Stimulated activated CD4-positive, alpha-beta T cell treated with anti-CD3 and anti-CD28 coated beads, Interleukin-2, amount 100 ng/mL, for 24 hours (primary cell): ENCODE measurements at regions not wholly inside any gene's neighbourhood (a gene's known extent, or its start where the extent isn't known, plus 50 kb on each side); places are given as distances from the start of the nearest gene placed in this dataset.
A peak's percentile ranks its signal among the peaks of the same experiment; 100 is the strongest.

ENCODE experiments used
- DNase-seq, 2 donors: peaks; one replicate each; pipeline ENCODE4 v3.0.0-alpha.2; 2020

DNA sequence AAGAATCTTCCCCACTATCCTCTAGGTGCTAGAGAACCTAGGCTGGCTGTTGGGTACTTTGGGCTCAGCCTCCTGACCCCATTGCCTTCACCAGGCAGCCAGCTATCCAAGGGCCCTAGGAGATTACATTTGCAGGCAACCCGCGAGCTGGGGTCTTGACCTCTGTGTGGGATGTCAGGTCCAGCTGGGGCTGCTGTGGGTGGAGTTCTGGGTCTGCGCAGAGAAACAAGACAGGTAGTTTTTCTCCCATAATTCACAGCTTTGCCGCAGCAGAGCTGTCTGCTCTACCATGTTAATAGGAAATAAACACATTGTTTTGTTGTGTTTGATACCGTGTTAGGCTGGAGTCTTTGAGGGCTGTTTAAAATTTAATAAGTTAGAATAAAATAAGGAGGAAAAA is 142.8 kb upstream of the PLET1 start:
- DNase-seq = no peak

GRCh38 chr11:112404112-112404511 is 143.5 kb upstream of the PLET1 start:
- DNase-seq = no peak

- DNase-seq = no peak
These were observed 147.9 kb upstream of the PLET1 start for GRCh38 chr11:112408517-112408916.

GRCh38 chr11:112410325-112410724 is 149.7 kb upstream of the PLET1 start:
- no peak for DNase-seq

DNA sequence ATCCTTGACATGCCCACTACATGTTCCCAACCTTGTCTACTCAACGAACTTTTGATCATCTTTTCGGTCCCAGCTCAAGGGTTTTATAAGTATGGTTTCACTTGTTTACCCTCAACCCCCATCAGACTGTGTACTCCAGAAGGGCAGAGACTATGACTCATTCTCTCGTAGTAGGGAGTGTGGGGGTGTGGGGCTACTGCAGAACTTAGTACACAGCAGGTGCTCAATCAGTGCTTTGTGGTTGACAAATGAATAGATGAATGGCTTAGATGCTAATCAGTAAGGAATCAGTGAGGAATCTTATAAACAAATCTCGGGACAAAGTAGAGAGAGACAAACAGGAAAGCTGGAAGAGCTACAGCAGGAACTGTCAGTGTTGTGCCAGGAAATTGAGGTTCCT is 151.7 kb upstream of the PLET1 start:
- DNase-seq = no peak

DNA sequence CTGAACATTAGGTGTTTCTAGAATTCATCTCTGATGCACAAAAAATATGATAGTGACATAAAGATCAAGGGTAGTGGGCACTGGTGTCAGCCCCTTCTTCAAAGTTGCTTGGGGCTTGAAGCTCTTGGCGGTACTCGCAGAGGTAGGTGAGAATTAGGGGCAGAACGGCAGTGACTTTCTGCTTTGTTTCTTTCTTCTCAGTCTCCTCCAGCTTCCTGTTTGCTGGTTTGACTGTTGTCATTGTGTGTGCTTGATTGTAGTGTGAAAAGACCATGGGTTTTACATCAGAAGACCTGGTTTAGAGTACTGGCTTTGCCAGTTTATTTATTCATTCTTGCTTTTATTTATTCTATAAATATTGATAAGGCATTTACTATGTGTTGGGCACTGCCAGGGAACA is 156.7 kb upstream of the PLET1 start:
- DNase-seq = no peak

- no peak for DNase-seq
These were observed 157.8 kb upstream of the PLET1 start for GRCh38 chr11:112418438-112418837.

- DNase-seq = no peak
These were observed 161.2 kb upstream of the PLET1 start for GRCh38 chr11:112421879-112422278.

DNA sequence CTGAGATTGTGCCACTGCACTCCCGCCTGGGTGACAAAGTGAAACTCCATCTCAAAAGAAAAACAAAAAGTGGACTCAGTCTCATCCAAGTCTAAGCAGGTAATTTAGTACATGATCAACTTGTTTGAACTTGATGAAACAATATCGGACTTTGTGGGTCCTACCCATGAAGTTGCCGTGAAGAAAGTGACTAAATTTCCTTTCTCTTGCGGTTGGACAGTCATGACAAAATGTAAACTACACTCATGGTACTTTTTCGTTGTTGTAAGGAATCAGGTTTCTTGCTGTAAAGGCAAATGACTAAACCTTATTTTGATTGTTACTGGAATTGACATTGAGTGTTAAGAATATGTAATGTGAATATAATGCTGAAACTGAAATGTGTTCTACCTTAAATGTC is 164.5 kb upstream of the PLET1 start:
- no peak for DNase-seq

GRCh38 chr11:112437096-112437495 is 176.4 kb upstream of the PLET1 start:
- no peak for DNase-seq

DNA sequence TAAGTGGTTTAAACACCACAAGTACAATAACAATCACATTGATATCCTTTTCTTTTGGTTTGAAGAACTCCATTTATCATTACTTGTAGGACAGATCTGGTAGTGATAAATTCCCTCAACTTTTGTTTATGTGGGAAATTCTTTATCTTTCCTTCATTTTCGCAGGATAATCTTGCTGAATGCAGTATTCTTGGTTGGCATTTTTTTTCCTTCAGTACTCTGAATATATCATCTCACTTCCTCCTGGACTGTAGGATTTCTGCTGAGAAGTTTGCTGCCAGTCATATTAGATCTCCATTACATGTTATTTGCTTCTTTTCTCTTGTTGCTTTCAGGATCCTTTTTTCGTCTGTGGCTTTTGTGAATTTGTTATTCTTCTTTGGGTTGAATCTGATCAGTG is 179.0 kb upstream of the PLET1 start:
- no peak for DNase-seq

GRCh38 chr11:112440518-112440917 is 179.9 kb upstream of the PLET1 start:
- DNase-seq = no peak

- no peak for DNase-seq
These were observed 187.5 kb upstream of the PLET1 start for GRCh38 chr11:112448168-112448567.

GRCh38 chr11:112448806-112449205 is 188.1 kb upstream of the PLET1 start:
- no peak for DNase-seq

DNA sequence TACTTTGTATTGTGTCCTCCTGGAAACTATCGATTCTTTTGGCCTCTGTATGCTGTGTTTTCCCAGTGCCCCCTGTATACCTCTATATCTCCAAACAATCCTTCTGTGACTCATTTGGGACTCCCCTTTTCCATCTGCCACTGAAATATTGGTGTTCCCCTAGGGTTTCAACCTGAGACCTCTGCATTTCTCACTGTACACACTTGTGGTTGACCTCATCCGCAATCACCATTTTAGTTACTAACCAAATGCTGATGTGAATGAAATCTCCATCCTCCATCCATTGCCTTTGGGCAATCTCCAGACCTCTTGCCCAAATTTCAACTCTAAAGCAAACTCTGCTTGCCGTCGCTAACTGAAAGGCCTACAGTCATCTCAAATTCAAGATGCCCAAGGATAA is 190.6 kb upstream of the PLET1 start:
- DNase-seq = no peak

GRCh38 chr11:112453601-112454577 is 193.2 kb upstream of the PLET1 start:
- peak; percentile 36 to 61 for DNase-seq

GRCh38 chr11:112454841-112455240 is 194.2 kb upstream of the PLET1 start:
- DNase-seq = no peak

GRCh38 chr11:112455791-112456190 is 195.1 kb upstream of the PLET1 start:
- no peak for DNase-seq

- no peak for DNase-seq
These were observed 196.9 kb upstream of the PLET1 start for GRCh38 chr11:112457532-112457931.

DNA sequence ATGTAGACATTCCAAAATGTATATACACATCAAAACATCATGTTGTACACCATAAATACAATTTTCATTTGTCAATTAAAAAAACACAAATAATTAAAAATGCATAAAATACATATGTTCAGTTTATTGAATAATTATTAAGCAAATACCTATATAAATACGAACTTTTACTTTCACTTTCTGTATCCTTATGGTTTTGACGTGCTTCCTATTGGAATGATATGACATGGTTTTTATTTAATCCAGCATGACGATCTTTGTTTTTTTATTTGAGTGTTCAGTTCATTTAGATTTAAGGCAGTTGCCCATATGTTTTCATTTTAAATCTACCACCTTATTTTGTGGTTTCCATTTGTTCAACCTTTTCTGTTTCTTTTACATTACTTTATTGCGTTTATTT is 198.3 kb upstream of the PLET1 start:
- DNase-seq = no peak

DNA sequence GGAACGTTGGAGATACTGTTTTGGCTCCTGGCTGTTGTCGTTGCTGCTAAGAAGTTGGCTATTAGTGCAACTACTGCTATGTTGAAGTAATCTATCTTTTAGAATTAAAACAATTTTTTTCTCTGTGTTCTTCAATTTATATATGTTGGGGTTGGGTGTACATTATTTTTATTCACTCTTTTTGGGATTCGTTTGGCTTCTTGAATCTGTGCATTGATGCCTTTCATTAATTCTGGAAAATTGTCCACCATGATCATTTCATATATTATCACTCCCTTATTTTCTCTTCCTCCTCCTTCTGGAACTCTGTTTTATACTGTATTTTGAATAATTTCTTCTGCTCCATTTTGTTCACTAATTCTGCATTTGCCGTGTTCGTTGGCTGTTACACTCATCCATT is 199.5 kb upstream of the PLET1 start:
- DNase-seq = no peak

DNA sequence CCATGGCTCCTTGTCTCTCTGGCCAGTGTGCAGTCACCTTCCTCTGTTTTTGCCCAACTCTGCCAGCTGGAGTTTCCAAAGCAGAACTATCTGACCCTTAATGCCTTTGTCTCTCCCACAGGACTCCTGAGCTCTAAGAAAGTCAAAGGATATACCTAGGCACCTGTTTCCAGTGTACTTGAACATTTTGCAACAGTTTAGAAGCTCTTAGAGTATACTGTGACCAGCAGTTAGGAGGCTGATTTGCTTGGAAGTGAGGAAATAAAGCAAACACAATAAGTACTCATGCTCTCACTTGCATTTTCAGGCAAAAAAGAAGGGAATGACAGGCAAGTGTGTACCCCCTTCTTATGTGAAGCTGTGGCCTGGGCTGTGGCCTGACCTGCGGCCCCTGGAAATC is 204.3 kb upstream of the PLET1 start:
- DNase-seq = no peak

DNA sequence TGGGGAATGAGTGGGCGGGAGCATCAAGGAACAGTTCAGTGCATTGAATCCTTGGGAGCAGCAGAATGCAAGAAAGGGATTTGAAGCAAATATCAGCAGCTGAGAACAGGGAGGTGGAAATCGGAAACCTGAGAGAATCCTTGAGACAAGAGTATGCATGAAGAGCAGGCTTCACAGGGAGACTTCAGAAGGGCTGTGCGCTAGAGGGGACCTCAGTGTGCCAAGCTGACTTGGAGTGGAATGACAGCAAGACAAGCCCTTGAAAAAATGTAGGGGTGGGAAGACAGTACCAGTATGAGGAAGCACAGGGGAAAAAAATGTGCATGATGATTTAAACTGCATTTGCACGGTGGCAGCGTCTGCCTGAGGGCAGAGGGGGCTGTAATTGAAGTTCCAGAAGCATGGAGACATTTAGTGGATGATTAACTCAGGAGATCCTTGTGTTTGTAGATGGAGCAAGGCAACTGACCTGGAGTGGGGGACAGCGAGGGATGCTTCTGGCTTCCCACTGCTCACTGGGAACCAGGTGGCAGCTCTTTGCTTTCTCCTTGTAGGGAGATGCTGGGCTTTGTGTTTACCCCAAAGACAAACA is 204.9 kb upstream of the PLET1 start:
- DNase-seq = no peak

- no peak for DNase-seq
These were observed 207.1 kb upstream of the PLET1 start for GRCh38 chr11:112467721-112468120.

GRCh38 chr11:112469376-112469775 is 208.7 kb upstream of the PLET1 start:
- DNase-seq = no peak
